GM18498 (cell line): ENCODE measurements at regions not wholly inside any gene's neighbourhood (a gene's known extent, or its start where the extent isn't known, plus 50 kb on each side); places are given as distances from the start of the nearest gene placed in this dataset.
"Not testable (repeated sequence)": the region's sequence is repeated elsewhere in the genome, so short reads cannot be mapped to it uniquely, and the experiment has no call there.

ENCODE experiments used
- ATAC-seq: cut with Tn5 transposase; IDR thresholded peaks from one replicate; pipeline ENCODE4 v1.9.1; 2021; ENCODE audit warnings: mild to moderate bottlenecking, moderate library complexity; ENCODE audit not compliant: unreplicated experiment

DNA sequence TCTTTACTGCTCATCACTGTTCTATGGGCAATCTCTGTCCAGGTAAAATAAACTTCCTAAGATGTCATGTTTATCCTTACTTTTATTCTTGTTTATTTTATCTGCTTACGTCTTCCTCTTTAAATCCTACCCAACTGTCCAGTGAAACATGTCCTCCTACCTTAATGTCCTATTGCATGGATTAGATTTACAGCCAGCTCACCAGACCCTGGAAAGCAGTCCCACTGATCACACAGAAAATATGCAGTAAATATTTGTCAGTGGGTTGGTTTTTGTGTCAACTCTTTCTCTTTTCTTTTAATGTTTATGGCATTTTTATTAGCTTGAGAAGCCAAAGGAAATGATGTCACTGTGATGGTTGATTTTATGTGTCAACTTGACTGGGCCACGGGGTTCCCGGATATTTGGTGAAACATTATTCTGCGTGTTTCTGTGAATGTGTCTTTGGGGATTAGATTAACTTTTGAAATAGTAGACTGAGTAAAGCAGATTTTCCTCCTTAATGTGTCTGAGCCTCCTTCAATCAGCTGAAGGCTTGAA is 258.3 kb downstream of the SRGAP2C start:
- no peak for ATAC-seq

DNA sequence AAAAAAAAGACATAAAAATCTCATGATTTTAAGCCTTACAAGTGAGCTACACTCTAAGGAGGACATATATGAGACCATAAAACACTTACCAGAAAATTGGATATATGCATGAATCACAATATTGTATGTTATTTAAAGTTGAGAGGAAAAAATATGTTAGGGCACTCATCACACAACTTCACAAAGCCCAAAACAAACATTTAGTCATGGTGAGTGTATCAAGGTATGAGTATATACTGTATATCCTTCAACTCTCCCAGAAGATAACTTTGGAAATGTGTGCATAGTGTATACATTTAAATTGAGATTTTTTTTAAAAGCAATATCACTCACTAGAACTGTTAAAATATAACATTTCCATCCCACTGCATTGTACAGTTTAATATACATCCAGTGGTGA is 259.3 kb downstream of the SRGAP2C start:
- no peak for ATAC-seq

DNA sequence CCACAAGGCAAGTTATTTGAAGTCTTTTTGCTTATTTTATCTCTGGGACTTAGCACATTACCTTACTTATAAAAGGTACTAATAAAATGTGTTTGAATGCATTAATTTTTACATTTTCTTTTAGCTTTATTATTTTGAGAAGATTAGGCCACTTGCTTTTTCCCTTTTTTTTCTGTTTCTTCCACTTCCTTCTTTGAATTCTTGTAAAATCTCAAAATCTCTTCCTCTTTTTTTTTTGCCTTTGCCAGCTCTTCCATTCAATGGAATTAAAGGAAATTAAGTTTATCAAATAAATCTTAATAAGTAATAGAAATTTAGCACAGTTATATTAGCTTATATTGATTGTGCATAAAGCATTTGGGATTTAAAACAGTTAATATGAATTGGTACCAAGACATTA is 260.9 kb downstream of the SRGAP2C start:
- ATAC-seq = no peak

DNA sequence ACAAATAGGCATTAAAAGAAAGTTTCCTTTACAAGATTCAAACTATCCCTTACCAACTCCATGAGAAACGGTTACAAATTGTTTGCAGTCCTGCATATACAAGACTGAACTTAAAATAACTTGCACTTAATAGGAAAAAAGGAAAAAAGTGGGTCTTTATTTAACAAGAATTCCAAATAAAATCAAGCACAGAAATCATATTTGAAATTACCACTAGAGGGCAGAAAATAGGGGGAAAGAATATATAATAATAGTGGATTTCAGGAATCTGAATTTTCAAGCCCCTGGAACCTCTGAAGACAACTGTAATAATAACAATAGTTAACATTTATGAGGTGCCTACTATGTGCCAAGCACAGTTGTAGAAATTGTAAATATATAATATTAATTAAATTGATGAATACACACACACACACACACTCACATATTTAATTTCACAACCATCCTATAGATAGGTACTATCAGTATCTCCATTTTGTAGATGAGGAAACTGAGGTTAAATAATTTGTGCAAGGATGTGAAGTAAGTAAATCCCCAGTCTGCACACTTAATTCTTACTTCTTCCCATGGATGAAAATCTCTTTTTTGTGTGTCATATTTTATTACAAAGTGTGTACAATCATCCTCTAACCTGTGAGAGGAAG is 262.6 kb downstream of the SRGAP2C start:
- ATAC-seq = not testable (repeated sequence)

DNA sequence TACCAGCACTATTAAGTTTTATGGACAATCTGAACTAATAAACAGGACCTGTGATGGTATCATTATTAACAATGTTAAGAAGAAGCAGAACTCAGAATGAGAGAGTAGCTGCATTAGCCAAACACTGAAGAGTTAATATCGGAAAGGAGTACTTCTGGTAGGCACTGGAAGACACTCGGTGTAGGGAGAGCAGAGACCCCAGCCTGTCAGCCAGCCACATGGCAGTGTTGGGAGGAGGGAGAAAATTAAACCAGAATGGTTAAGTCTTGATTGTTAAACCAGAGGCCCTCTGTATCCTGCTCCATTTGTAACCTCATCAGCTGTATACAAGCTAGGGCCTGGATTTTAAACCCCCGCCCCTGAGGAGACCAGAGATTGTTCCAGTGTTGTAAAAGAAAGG is 263.3 kb downstream of the SRGAP2C start:
- ATAC-seq = not testable (repeated sequence)

DNA sequence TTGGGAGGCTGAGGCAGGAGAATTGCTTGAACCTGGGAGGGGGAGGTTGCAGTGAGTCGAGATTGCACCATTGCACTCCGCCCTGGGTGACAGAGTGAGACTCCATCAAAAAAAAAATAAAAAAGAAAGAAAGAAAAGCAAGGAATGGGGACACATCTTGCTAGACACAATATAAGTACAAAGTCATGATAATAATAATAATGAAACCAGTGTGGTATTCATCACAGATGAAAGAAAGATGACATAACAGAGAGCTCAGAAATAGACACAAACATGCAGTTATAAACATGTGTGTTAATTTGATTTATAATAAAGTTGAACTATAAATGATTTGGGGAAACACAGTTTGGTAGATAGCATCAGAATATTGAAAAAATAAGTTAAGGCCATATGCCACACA is 264.1 kb downstream of the SRGAP2C start:
- ATAC-seq = no peak

DNA sequence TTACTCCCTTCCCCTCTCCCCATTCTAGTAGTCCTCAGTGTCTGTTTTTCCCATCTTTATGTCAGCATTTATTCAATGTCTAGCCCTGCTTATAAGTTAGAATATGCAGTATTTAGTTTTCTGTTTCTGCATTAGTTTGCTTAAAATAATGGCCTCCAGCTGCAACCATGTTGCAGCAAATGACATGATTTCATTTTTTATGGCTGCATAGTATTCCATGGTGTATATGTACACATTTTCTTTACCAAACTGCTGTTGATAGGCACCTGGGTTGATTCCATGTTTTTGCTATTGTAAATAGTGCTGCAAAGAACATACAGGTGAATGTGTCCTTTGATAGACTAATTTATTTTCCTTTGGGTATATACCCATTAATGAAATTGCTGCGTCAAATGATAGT is 267.7 kb downstream of the SRGAP2C start:
- no peak for ATAC-seq

DNA sequence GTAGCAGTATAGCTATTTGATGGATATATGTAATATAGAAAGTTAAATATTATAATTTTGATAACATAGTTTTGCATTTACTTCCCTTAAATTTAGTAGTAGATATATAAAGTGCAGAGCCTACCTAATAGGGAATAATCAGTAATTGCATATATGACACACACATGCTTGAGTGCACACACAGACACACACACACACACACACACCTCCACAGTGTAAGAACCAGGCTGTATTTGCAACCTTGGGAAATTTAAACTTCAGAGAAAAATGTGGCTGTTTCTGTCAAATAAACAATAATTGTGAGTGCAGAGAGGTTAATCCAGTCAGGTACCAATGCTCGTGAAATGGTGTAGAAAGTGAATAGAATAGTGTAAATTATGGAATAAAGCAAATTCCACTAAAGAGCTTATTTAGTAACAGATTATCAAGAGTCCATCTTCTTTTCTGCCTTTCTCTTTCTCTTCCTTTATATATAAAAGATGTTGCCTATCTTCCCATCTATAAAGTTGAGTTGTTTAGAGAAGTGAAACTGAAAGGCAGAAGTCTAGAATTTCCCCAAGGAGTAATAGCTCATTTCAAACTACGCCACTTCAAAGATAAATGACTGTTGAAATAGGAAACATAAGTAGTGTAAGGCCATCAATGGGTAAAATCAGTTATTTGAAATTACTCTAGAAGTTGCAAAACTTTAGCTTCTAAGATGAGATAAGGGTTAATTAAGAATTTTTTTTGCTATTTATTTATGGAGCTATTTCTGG is 273.7 kb downstream of the SRGAP2C start:
- peak; percentile 98 for ATAC-seq

DNA sequence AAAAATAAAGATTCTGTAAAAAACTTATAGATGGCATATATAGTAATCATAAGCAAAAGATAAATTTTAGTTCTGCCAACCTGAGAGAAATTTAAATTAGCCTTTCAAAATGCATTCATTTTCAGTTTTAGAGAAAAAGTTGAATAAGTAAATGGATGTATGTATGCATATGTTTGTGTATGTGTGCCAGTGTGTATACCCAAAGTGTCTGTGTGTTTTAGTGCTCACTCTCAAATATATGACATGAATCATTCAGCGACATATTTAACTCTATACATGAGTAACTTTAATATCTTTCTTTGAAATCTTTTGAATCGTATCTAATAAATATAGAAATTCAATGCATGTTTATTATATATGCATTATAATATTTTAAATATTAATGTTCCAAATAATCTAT is 274.5 kb downstream of the SRGAP2C start:
- no peak for ATAC-seq

DNA sequence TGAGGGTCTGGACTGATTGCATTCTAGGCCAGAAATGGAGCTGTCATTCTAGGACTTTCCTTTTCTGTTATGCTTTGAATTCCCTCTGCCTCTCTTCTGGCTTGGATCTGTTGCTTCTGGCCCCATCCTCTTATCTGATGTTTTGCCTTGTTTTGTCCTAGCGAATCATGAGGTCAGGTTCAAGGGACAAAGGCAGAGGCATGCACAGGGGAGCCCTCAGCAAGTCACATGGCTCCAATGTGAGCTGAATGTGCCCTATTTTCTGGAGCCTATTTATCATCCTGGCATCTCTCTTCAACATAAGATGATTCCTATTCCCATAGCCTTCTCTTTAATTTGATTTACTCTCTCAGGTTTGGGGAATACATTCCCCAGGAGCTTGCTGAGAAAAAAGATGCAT is 284.6 kb downstream of the SRGAP2C start:
- ATAC-seq = not testable (repeated sequence)

DNA sequence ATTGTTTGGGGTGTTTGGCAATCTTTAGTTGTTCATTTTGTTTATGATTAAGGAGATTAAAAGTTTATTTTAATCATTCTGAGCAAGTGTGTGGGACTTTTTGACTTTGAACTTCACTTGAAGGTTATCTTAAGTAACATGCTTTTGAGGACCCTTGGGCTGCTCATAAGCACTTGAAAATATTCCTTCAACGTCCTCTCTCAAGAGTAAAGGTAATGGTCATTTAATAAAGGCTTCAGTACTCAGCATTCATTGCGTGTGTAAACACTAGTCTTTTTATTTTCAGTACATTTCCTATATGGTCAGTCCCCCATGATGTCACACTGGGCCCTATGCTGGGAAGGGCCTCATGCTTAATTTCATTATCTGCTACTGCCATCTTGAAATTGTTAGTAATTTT is 285.6 kb downstream of the SRGAP2C start:
- not testable (repeated sequence) for ATAC-seq

DNA sequence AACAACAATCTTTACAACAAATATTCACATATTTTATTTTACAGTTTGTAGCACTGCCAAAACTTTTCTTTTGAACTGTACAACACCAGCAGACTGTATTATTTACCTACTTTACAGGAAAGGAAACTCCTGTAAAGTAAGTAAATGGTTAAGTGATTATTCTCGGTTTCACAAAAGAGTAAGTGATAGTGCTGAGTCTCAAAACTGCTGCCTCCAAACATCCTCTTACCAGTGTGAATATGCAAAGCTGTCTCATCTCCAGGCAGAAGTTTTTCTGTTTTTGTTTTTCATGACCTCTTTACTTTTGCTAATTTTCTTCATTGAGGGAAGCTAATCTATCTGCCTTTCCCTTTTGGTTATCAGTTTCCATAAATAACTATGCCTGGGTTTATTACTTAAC is 286.7 kb downstream of the SRGAP2C start:
- ATAC-seq = peak; percentile 99

DNA sequence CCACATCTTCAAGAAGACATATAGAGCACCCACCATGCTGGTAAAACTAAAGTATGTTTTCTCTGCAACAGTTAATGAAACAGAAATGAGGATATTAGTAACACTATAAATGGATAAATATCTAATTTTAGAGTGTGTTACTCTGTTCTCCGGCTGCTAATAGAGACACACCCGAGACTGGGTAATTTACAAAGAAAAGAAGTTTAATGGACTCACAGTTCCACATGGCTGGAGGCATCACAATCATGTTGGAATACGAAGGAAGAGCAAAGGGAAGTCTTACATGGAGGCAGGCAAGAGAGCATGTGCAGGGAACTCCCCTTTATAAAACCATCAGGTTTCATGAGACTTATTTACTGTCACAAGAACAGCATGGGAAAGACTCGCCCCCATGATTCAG is 287.2 kb downstream of the SRGAP2C start:
- no peak for ATAC-seq

DNA sequence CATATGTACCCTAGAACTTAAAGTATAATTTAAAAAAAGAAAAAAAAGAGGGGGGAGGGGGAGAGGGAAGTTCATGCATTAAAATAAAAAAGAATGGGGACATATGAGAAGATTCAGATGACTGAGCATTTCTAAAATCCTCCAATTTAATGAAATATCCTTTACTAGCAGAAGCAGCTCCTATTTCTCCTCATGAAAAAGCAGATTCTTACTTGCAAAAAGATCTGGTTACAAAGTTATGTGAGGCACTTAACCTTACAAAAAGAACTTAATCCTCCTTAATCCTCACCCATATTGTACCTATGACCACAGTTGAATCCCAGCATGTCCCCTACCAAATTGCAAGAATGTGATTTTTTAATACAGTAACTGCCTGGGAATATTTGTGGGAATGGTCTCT is 298.5 kb downstream of the SRGAP2C start:
- ATAC-seq = no peak

DNA sequence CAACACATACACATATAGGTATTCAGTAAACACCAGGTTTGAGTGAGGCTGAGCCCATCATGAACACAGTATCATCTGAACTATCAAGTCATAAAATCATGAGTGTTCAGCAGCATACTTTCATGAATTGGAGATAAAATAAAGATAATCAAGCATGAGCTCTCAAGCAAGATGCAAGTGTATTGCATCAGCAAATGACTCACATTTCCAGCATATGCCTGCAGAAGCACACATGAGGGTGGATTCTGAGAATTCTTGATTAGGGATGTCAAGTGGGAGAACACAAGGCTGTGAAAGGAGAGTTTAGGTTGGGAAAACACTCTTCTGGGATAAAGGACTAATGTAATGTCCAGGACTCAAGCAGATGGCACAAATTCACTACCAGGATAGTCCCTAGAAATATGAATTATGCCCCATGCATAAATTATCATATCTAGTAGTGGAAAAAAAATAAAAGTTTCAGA is 299.2 kb downstream of the SRGAP2C start:
- no peak for ATAC-seq

DNA sequence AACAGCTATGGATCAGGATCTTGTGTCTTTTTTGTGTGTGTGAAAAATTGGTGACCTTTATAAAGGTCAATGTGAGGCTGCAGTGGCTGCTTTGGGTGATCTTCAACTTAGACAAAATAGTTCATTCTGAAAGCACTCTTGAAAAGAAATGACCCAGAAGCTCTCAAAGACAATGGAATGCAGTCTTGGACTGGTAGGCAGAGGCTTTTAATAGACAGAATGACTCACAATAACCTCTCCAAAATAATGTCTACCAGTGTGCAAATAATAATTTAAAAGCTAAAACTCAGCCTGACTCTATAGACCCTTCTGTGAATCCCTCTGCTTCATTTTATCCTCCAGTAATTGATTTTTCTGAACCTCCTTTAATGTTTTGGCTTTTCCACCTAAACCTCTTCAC is 310.0 kb downstream of the SRGAP2C start:
- not testable (repeated sequence) for ATAC-seq

DNA sequence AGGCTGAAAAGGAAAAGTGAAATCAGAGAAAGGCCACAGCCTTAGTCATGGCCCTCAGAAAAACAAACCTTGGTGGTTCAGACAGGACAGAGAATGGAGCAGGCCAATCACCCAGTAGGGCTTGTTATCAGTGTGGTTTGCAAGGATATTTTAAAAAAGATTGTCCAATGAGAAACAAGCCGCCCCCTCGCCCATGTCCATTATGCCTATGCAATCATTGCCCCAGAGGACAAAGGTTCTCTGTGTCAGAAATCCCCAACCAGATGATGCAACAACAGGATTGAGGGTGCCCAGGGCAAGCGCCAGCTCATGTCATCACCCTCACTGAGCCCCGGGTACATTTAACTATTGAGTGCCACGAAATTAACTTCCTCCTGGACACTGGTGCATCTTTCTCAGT is 326.7 kb downstream of the SRGAP2C start:
- not testable (repeated sequence) for ATAC-seq

DNA sequence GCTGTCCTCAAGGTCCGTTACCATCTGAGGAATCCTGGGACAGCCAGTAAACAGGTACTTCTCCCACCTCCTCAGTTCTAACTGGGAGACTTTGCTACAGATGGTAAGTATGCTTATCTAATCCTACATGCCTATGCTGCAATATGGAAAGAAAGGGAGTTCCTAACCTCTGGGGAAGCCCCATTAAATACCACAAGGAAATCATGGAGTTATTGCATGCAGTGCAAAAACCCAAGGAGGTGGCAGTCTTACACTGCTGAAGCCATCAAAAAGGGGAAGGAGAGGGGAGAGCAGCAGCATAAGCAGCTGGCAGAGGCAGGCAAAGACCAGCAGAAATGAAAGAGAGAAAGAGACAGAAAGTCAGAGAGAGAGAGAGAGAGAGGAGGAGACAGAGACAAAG is 327.1 kb downstream of the SRGAP2C start:
- ATAC-seq = not testable (repeated sequence)

DNA sequence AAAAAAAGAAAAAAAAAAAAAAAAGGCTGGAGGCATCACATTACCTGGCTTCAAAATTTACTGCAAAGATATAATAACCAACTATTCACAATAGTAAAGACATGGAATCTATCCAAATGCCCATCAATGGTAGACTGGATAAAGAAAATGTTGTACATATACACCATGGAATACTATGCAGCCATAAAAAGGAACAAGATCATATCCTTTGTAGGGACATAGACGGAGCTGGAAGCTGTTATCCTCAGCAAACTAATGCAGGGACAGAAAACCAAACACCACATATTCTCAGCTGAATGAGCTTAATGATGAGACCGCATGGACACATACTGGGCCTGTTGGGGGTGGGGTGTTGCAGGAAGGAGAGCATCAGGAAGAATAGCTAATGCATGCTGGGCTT is 330.5 kb downstream of the SRGAP2C start:
- no peak for ATAC-seq

DNA sequence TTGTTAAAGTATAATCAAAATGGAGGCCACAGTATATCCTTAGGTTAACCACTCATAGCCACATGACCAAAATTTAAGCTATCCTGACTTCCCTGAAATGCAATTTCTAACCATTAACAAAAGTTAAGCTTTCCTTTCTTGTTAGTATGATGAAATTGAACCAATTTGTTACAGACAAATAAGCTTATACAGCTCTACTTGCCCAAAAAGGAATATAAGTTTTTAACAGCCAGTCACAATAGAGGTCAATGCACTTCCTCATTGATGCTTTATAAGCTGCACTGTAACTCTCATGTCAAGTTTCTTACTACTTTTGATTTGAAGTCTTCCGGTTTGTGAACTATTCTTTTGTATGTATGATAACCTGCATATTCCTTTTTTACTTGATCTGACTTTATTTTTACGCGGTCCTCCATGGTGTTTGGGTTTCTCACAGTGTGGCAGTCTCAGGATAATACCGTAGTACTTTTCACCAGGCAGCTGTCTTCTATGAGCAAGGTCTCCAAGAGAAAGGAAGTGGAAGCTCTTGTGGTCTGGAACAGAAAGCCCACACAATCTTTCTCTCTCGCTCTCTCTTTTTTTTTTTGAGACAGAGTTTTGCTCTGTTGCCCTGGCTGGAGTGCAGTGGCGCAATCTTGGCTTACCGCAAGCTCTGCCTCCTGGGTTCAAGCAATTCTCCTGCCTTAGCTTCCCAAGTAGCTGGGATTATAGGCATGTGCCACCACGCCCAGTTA is 331.6 kb downstream of the SRGAP2C start:
- peak; percentile 88 for ATAC-seq

DNA sequence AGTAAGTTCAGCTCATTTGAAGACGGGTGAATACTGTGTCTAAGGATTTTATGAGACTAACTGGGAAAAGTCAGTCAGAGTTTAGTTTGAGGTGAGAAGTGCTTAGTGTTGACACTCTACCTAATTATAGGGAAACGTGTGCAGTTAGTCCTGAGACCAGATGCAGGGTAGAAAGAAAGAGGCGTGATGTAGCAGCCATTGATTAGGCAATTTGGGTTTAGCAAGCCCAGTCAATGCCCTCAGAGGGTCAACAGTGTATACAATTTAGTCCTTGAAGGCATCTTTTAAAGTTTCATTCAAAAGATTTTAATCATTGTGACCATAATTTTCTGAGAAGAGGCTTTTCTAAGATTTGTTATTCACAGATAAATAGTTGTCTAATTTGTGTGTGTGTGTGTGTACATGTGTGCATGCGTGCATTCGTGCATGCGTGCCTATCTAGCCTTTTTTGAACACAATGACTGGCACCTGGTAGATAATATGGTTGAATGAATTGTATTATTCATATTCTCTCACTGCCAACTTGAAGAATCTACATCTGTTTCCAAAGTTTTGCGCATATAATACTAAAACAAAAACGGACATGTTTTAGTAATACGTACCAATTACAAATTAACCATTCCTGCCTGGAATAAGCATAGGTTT is 332.9 kb downstream of the SRGAP2C start:
- ATAC-seq = no peak
